HAP-1 (cell line): ENCODE measurements at regions not wholly inside any gene's neighbourhood (a gene's known extent, or its start where the extent isn't known, plus 50 kb on each side); places are given as distances from the start of the nearest gene placed in this dataset.
A peak's percentile ranks its signal among the peaks of the same experiment; 100 is the strongest.

ENCODE experiments used
- DNase-seq, 2 experiments: peaks; one replicate each; pipeline ENCODE4 v3.0.0-alpha.2; 2016 to 2020; ENCODE audit warnings: low spot score in 2 of 2
- H3K27me3 ChIP-seq: fragments of 250-450 bp; sonication (Bioruptor Pico); 2 replicates; pipeline ENCODE4 v1.5.1; 2020; ENCODE audit warnings: low read depth, mild to moderate bottlenecking, moderate library complexity
- H3K36me3 ChIP-seq: fragments of 250-450 bp; sonication (Bioruptor Pico); replicated peaks from 2 replicates; pipeline ENCODE4 v1.5.1; 2020; ENCODE audit warnings: mild to moderate bottlenecking
- H3K4me1 ChIP-seq: fragments of 250-450 bp; sonication (Bioruptor Pico); 2 replicates; pipeline ENCODE4 v1.5.1; 2020; ENCODE audit warnings: mild to moderate bottlenecking
- H3K4me3 ChIP-seq: fragments of 250-450 bp; sonication (Bioruptor Pico); 2 replicates; pipeline ENCODE4 v1.5.1; 2020; ENCODE audit warnings: mild to moderate bottlenecking, moderate library complexity
- H3K9me3 ChIP-seq: fragments of 250-450 bp; sonication (Bioruptor Pico); 2 replicates; pipeline ENCODE4 v1.5.1; 2020; ENCODE audit warnings: mild to moderate bottlenecking, moderate library complexity
- in situ Hi-C: fragments of 300-500 bp; cut with MboI; formaldehyde crosslinking; loops from 3 replicates; pipeline ENCODE4 v1.14.3; 2020; ENCODE audit warnings: low sequenced_read_pairs, inconsistent platforms, mixed read lengths

GRCh38 chr13:84139561-84140158 is 257.4 kb upstream of the SLITRK1 start:
- Histone ChIP-seq H3K27me3 (no peaks in the 10 kb centered on the region), H3K9me3 (no peaks in the 10 kb centered on the region), H3K36me3 (no peaks in the 10 kb centered on the region), H3K4me1 (peaks cover 22% of the 10 kb centered on the region), H3K4me3 (no peak overlapping the region)
- in situ Hi-C loops = no loop called here
- peak; percentile 54 to 93 for DNase-seq

GRCh38 chr13:84137292-84137691 is 255.0 kb upstream of the SLITRK1 start:
- in situ Hi-C loops = no loop called here
- no peak for DNase-seq
- Histone ChIP-seq H3K27me3 (no peaks in the 10 kb centered on the region), H3K36me3 (no peaks in the 10 kb centered on the region), H3K9me3 (no peaks in the 10 kb centered on the region), H3K4me1 (peaks cover 22% of the 10 kb centered on the region), H3K4me3 (no peak overlapping the region)

GRCh38 chr13:84136582-84136981 is 254.3 kb upstream of the SLITRK1 start:
- H3K27me3 ChIP-seq = no peaks in the 10 kb centered on the region
- H3K4me1 ChIP-seq = peaks cover 22% of the 10 kb centered on the region
- H3K9me3 ChIP-seq = no peaks in the 10 kb centered on the region
- no peak for DNase-seq
- no peak overlapping the region for H3K4me3 ChIP-seq
- H3K36me3 ChIP-seq = no peaks in the 10 kb centered on the region
- in situ Hi-C loops = no loop called here

- Histone ChIP-seq H3K4me1 (no peaks in the 10 kb centered on the region), H3K27me3 (no peaks in the 10 kb centered on the region), H3K9me3 (no peaks in the 10 kb centered on the region), H3K36me3 (no peaks in the 10 kb centered on the region), H3K4me3 (no peak overlapping the region)
- in situ Hi-C loops = no loop called here
- no peak for DNase-seq
Observed at GRCh38 chr13:84132491-84132890, 250.2 kb upstream of the SLITRK1 start.

GRCh38 chr13:84131249-84131648 is 249.0 kb upstream of the SLITRK1 start:
- Histone ChIP-seq H3K27me3 (no peaks in the 10 kb centered on the region), H3K9me3 (no peaks in the 10 kb centered on the region), H3K4me3 (no peak overlapping the region), H3K36me3 (no peaks in the 10 kb centered on the region), H3K4me1 (no peaks in the 10 kb centered on the region)
- in situ Hi-C loops = no loop called here
- DNase-seq = no peak

- Histone ChIP-seq H3K4me1 (no peaks in the 10 kb centered on the region), H3K27me3 (no peaks in the 10 kb centered on the region), H3K9me3 (no peaks in the 10 kb centered on the region), H3K4me3 (no peak overlapping the region), H3K36me3 (no peaks in the 10 kb centered on the region)
- in situ Hi-C loops = no loop called here
- DNase-seq = no peak
Observed at GRCh38 chr13:84130495-84131114, 248.3 kb upstream of the SLITRK1 start.

GRCh38 chr13:84129966-84130365 is 247.7 kb upstream of the SLITRK1 start:
- H3K4me3 ChIP-seq = no peak overlapping the region
- no peaks in the 10 kb centered on the region for H3K36me3 ChIP-seq
- peaks cover 3% of the 10 kb centered on the region for H3K4me1 ChIP-seq
- in situ Hi-C loops = no loop called here
- DNase-seq = no peak
- no peaks in the 10 kb centered on the region for H3K9me3 ChIP-seq
- H3K27me3 ChIP-seq = no peaks in the 10 kb centered on the region

GRCh38 chr13:84127597-84128128 is 245.4 kb upstream of the SLITRK1 start:
- no peaks in the 10 kb centered on the region for H3K9me3 ChIP-seq
- no peaks in the 10 kb centered on the region for H3K27me3 ChIP-seq
- in situ Hi-C loops = no loop called here
- H3K4me1 ChIP-seq = peaks cover 7% of the 10 kb centered on the region
- H3K36me3 ChIP-seq = no peaks in the 10 kb centered on the region
- no peak for DNase-seq
- no peak overlapping the region for H3K4me3 ChIP-seq

- peaks cover 12% of the 10 kb centered on the region for H3K4me1 ChIP-seq
- no peaks in the 10 kb centered on the region for H3K27me3 ChIP-seq
- no peaks in the 10 kb centered on the region for H3K9me3 ChIP-seq
- in situ Hi-C loops = no loop called here
- DNase-seq = peak in 1 of 2 experiments; percentile 27
- H3K36me3 ChIP-seq = no peaks in the 10 kb centered on the region
- no peak overlapping the region for H3K4me3 ChIP-seq
Observed at GRCh38 chr13:84126671-84127171, 244.4 kb upstream of the SLITRK1 start.

GRCh38 chr13:84121456-84121855 is 239.2 kb upstream of the SLITRK1 start:
- H3K36me3 ChIP-seq = no peaks in the 10 kb centered on the region
- in situ Hi-C loops = no loop called here
- peak; percentile 26 to 36 for DNase-seq
- H3K9me3 ChIP-seq = no peaks in the 10 kb centered on the region
- no peaks in the 10 kb centered on the region for H3K27me3 ChIP-seq
- no peak overlapping the region for H3K4me3 ChIP-seq
- peaks cover 26% of the 10 kb centered on the region for H3K4me1 ChIP-seq

GRCh38 chr13:84118839-84119409 is 236.7 kb upstream of the SLITRK1 start:
- Histone ChIP-seq H3K27me3 (no peaks in the 10 kb centered on the region), H3K9me3 (no peaks in the 10 kb centered on the region), H3K36me3 (no peaks in the 10 kb centered on the region), H3K4me3 (no peak overlapping the region), H3K4me1 (peaks cover 19% of the 10 kb centered on the region)
- peak in 1 of 2 experiments; percentile 48 for DNase-seq
- in situ Hi-C loops = no loop called here

GRCh38 chr13:84098273-84098672 is 216.0 kb upstream of the SLITRK1 start:
- Histone ChIP-seq H3K36me3 (no peaks in the 10 kb centered on the region), H3K4me3 (no peak overlapping the region), H3K27me3 (no peaks in the 10 kb centered on the region), H3K4me1 (no peaks in the 10 kb centered on the region), H3K9me3 (no peaks in the 10 kb centered on the region)
- no peak for DNase-seq
- in situ Hi-C loops = no loop called here

GRCh38 chr13:84097148-84097547 is 214.9 kb upstream of the SLITRK1 start:
- Histone ChIP-seq H3K9me3 (no peaks in the 10 kb centered on the region), H3K4me1 (no peaks in the 10 kb centered on the region), H3K4me3 (no peak overlapping the region), H3K27me3 (no peaks in the 10 kb centered on the region), H3K36me3 (no peaks in the 10 kb centered on the region)
- DNase-seq = no peak
- in situ Hi-C loops = no loop called here

GRCh38 chr13:84096216-84096615 is 213.9 kb upstream of the SLITRK1 start:
- Histone ChIP-seq H3K9me3 (no peaks in the 10 kb centered on the region), H3K4me1 (no peaks in the 10 kb centered on the region), H3K27me3 (no peaks in the 10 kb centered on the region), H3K4me3 (no peak overlapping the region), H3K36me3 (no peaks in the 10 kb centered on the region)
- in situ Hi-C loops = no loop called here
- no peak for DNase-seq
